GM12891 (cell line): ENCODE measurements at regions not wholly inside any gene's neighbourhood (a gene's known extent, or its start where the extent isn't known, plus 50 kb on each side); places are given as distances from the start of the nearest gene placed in this dataset.

Experiments used
- DNase-seq: peaks from one replicate; pipeline ENCODE4 v3.0.0; 2011; ENCODE audit warnings: low spot score; ENCODE audit not compliant: insufficient read length
- FAIRE-seq: peaks from 2 replicates; lab custom pipeline; 2011; peaks lifted over from hg19 to GRCh38; lab: Jason Lieb, UNC
- PAX5 ChIP-seq: IDR thresholded peaks from 2 replicates; pipeline ENCODE4 v1.6.1; 2011; ENCODE audit warnings: low read length, moderate library complexity, mild to moderate bottlenecking; ENCODE audit not compliant: insufficient read depth, severe bottlenecking
- POLR2A ChIP-seq: IDR thresholded peaks from 2 replicates; pipeline ENCODE4 v1.6.1; 2011; ENCODE audit warnings: low read depth, low read length, control low read depth
- POLR2AphosphoS5 ChIP-seq: IDR thresholded peaks from 2 replicates; pipeline ENCODE4 v1.6.1; 2011; ENCODE audit warnings: low read depth, low read length, control low read depth
- POU2F2 ChIP-seq: IDR thresholded peaks from 2 replicates; pipeline ENCODE4 v1.6.1; 2011; ENCODE audit warnings: low read depth, mild to moderate bottlenecking, control low read depth, low read length, moderate library complexity
- SPI1 ChIP-seq: IDR thresholded peaks from 2 replicates; pipeline ENCODE4 v1.6.1; 2011; ENCODE audit warnings: low read depth, low read length, control low read depth
- TAF1 ChIP-seq: IDR thresholded peaks from 2 replicates; pipeline ENCODE4 v1.6.1; 2011; ENCODE audit warnings: low read depth, low read length, control low read depth

DNA sequence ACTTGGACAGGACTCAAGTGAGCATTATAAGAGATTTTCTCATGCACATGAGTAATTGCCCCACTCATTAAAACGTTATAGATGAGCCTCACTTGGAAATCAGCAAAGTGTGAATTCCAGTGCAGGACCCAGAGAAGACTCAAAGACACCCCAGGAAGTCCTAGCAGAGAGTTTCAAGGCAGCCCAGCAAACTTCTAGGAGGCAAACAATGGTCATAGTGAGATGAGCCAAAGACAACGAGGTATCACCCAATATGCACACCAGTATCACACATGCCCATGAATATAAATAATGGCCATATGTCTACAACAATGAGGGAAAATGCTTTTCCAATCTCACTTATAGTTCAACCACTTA lies 245.9 kb downstream of the ACTL7B start:
- TF ChIP-seq TAF1: no peak
- no peak for TF ChIP-seq POLR2A
- no peak for TF ChIP-seq POU2F2
- no peak for TF ChIP-seq SPI1
- no peak for TF ChIP-seq PAX5
- TF ChIP-seq POLR2AphosphoS5: no peak
- DNase-seq (no peak), FAIRE-seq (no peak)

DNA sequence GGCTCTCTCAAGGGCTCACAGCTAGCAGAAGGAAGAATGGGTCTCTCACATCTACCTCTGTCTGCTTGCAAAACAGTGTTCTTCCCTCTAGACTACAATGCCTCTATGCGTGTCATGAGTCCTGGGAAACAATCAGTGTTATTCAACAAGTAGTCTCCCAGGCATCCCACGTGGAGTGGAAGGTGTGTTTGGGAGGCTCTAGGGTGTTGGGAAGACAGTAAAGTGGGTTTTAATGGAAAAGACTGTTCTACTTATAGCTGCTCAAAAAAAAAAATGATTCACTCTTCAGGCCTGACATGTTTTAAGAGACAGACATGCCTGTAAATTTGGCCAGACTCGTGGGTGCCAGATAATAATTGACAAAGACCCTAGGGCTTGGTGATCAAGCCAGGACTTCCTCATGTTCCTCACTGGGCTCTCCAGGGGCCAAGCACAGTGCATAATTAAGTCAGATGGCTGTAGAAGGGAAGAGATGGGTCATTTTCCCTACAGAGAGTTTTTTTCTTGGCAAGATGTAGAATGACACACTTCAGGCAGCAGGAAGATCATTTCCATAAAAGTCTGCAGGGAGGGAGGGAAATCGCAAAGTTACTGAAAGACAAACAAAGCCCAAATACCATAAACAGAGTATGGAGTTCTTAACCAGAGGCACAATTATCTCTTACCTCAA lies 246.4 kb downstream of the ACTL7B start:
- DNase-seq (no peak), FAIRE-seq (no peak)
- TF ChIP-seq POU2F2: no peak
- TF ChIP-seq POLR2A: no peak
- no peak for TF ChIP-seq SPI1
- no peak for TF ChIP-seq PAX5
- TF ChIP-seq TAF1: no peak
- TF ChIP-seq POLR2AphosphoS5: no peak

DNA sequence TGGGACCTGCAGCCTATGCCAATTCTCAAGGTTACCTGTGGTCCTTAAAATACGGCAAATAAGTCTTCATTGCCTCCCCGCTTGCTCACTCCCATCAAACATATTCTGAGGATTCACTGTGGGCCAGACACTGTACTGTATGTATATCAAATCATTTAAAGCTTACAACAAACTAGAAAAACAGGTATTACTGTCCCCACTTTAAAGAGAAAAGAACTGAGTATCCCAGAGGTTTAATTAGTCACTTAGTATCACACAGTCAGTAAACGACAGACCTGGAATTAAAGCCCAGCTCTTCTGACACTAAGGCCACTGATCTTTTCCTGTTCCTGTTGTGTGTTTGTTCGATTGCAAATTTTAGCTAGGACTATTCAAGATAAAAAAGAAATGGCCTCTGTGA lies 248.2 kb downstream of the ACTL7B start:
- FAIRE-seq (no peak), DNase-seq (no peak)
- TF ChIP-seq TAF1 (no peak), SPI1 (no peak), POLR2AphosphoS5 (no peak), PAX5 (no peak), POU2F2 (no peak), POLR2A (no peak)

GRCh38 chr9:108606401-108606800 lies 249.4 kb downstream of the ACTL7B start:
- TF ChIP-seq POU2F2 (no peak), SPI1 (no peak), POLR2A (no peak), POLR2AphosphoS5 (no peak), TAF1 (no peak), PAX5 (no peak)
- FAIRE-seq (no peak), DNase-seq (no peak)

- TF ChIP-seq POLR2A: no peak
- TF ChIP-seq SPI1: no peak
- no peak for TF ChIP-seq POLR2AphosphoS5
- TF ChIP-seq TAF1: no peak
- no peak for TF ChIP-seq PAX5
- TF ChIP-seq POU2F2: no peak
Observed at GRCh38 chr9:108603141-108603540, 252.6 kb downstream of the ACTL7B start.

DNA sequence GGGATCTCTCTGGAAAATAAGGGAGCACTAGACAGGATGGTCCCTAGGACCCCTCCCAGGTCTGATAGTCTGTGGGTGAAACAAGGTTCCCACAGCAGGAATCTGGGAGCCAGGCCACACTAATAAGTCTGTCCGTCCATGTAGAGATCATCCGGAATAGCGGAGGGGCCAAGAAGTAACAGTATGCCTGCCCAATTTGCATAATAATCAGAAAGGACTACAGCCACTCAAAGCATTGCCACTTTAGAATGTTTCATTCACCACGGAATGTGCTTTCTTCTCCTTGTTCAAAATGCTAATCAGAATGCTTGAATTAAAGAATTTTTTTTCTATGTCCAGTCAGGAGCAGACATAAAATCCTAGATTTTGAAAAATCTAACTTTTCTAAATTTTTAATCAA lies 254.9 kb downstream of the ACTL7B start:
- TF ChIP-seq POLR2A: no peak
- no peak for TF ChIP-seq TAF1
- no peak for TF ChIP-seq POU2F2
- TF ChIP-seq POLR2AphosphoS5: no peak
- no peak for TF ChIP-seq PAX5
- TF ChIP-seq SPI1: no peak
- no peak for FAIRE-seq
- no peak for DNase-seq

More at GRCh38 chr9:108603141-108603540, 252.6 kb downstream of the ACTL7B start:
- no peak for FAIRE-seq
- DNase-seq: no peak

- no peak for TF ChIP-seq POLR2AphosphoS5
- no peak for TF ChIP-seq SPI1
- no peak for TF ChIP-seq POLR2A
- TF ChIP-seq PAX5: no peak
- no peak for TF ChIP-seq TAF1
- no peak for TF ChIP-seq POU2F2
- no peak for FAIRE-seq
- DNase-seq: no peak
Observed at GRCh38 chr9:108599571-108599970, 256.2 kb downstream of the ACTL7B start.

DNA sequence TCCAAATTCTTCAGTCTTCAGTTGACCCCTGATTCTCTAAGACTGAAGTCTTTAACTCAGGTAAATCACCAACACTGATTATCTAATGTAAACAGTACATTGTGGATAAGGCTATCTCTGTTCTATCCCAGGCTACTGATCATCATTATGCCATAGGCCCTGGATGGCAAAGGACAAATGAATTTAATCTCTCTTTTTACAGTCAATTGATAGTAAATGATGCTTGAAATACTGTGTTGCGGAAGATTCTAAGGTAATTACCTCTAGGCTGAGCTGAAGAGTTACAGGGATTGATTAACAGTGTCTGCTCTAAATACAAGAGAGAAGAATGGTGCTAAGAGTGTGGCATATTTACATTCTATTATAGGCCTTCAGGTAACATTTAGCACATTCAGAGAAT lies 264.7 kb downstream of the ACTL7B start:
- no peak for FAIRE-seq
- no peak for DNase-seq
- TF ChIP-seq TAF1 (no peak), POLR2A (no peak), PAX5 (no peak), SPI1 (no peak), POLR2AphosphoS5 (no peak)

DNA sequence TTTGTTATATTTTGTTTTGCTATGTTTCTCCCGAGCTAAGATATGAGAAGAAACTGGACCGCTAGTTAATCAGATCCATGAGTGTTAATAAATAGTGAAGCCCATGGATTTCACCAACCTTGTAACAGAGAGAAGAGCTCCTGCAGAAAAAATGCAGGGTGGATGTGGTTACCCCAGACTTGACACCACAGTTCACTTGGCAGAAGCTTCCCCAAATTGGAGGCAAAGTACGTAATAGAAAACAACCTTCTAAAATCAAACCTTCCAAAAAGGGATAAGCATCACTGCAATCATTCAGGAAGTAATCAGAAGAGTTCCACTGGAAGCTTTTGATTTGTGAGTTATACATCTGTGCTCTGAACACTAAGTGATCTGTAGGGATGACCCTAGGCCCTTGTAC lies 267.5 kb downstream of the ACTL7B start:
- FAIRE-seq (no peak), DNase-seq (no peak)
- TF ChIP-seq PAX5 (no peak), POLR2A (no peak), POU2F2 (no peak), POLR2AphosphoS5 (no peak), TAF1 (no peak), SPI1 (no peak)

DNA sequence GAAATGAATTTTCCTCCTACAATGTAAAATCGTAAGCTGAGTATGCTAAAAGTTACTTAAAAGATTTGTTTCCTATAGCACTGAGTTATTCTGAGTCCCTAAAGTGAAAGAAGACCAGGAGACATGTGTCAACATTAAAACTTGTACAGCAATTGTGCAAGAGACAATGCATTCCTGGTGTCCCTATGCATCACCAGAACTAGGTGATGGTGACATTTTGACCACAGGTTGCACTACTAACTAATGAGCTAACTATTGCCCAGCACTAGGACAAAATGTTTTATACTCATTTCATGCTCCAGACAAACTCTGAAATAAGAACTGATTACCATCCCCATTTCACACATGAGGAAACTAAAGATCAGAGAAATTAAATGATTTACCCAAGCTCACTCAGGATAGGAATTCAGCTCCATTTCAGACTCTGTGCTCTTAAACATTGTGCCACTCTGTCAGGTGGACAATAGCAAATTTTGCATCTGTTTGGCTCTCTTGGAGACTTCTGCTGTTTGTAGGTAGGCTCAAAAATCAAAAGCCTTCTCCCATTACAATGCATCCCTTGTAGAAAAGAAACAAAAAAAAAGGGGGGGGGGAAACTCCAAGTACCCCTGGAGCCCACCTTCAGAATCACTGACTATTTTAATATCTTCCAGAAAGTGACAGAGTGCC lies 269.2 kb downstream of the ACTL7B start:
- TF ChIP-seq SPI1: no peak
- TF ChIP-seq PAX5: no peak
- no peak for TF ChIP-seq POLR2A
- TF ChIP-seq TAF1: no peak
- no peak for TF ChIP-seq POU2F2
- TF ChIP-seq POLR2AphosphoS5: no peak
- no peak for FAIRE-seq
- DNase-seq: no peak

DNA sequence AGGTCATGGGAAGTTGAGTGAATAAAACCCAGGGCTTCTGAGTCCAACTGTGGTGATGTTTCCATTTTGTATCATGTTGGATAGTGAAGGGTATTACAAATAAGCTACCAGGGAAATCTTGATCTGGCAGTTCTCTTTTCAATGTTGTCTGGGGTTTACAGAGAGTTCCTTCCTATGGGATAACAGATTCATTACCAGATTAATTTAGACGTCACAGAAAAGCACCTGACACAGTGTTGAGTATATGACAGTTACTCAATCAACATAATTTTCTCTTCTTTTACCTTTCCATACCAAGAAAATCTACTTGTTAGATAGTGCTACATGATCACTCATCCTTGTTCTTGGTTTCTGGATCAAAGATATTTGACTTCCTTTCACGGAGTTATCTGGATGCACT lies 270.9 kb downstream of the ACTL7B start:
- TF ChIP-seq SPI1: no peak
- no peak for TF ChIP-seq TAF1
- TF ChIP-seq POLR2A: no peak
- TF ChIP-seq POLR2AphosphoS5: no peak
- TF ChIP-seq POU2F2: no peak
- no peak for TF ChIP-seq PAX5
- DNase-seq (no peak), FAIRE-seq (no peak)
